ENCODE measurements at regions not wholly inside any gene's neighbourhood (a gene's known extent, or its start where the extent isn't known, plus 50 kb on each side); places are given as distances from the start of the nearest gene placed in this dataset.

- no TSS peak for BruUV-seq (replicated peaks)
- RAD21 ChIA-PET (ENCODE audit: unreplicated experiment): no interaction called here
Observed at GRCh38 chr4:127155555-127155954, 477.2 kb upstream of the INTU start.

DNA sequence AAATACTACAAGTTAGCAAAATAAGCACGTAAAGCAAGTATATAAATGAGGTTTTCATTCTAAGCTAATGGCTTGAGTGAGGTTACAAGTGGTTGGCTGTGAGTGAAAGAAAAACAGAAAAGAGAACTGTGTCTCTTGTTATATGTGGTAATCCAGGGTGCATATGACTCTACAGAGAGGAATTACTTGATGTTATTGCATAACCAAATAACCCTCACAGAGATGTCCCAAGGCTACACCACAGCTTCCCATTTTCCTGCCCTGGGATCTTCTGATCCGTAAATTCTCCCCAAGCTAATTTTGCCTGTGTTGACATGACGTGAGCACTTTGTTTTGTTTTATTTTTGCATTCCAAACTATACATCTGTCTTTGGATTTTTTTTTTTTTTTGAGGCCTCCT, 470.0 kb upstream of the INTU start:
- Histone ChIP-seq H3K36me3 (ENCODE audit: control insufficient read depth in 2 of 2, insufficient read depth in 2 of 2, low read length in 1 of 2) (no peaks in the 10 kb centered on the region), H3K4me3 (no peak overlapping the region), H3K9ac (ENCODE audit: control insufficient read depth, insufficient read depth, low read length) (no peak overlapping the region), H2AFZ (ENCODE audit: control insufficient read depth, low read depth, low read length) (no peak overlapping the region), H3K27ac (ENCODE audit: control insufficient read depth, insufficient read depth) (no peak overlapping the region), H3K9me3 (replicated peaks; ENCODE audit: control insufficient read depth, insufficient read depth, low read length) (no peaks in the 10 kb centered on the region), H3K27me3 (replicated peaks in 1 of 2; ENCODE audit: control insufficient read depth in 2 of 2, insufficient read depth in 2 of 2, low read length in 1 of 2) (no peaks in the 10 kb centered on the region), H3K79me2 (ENCODE audit: control insufficient read depth, insufficient read depth, low read length) (no peaks in the 10 kb centered on the region), H3K4me2 (ENCODE audit: control insufficient read depth, insufficient read depth) (no peak overlapping the region), H4K20me1 (ENCODE audit: control insufficient read depth, insufficient read depth) (no peaks in the 10 kb centered on the region), H3K4me1 (ENCODE audit: control insufficient read depth, insufficient read depth, low read length) (no peaks in the 10 kb centered on the region)
- CTCF ChIA-PET: no interaction called here
- DNase-seq (ENCODE audit: low read depth, low spot score) (no peak), FAIRE-seq (no peak), ATAC-seq (no peak)
- intact Hi-C loops (cut with micrococcal nuclease; ENCODE audit: unreplicated experiment): no loop called here
- WGBS (ENCODE audit: insufficient coverage, insufficient replicate concordance, low lambda C conversion rate, missing lambda C conversion rate): 9% methylated on average over 3 of the region's 3 CpGs
- RAD21 ChIA-PET (ENCODE audit: unreplicated experiment): no interaction called here
- in situ Hi-C loops (cut with MboI): no loop called here
- SMC1A ChIA-PET (ENCODE audit: uncharacterized antibody, unreplicated experiment): interaction anchor here (1.5 kb wide), 1 partner anchor 10 kb away, joined by 5 read pairs; no protein-coding TSS in a partner anchor
- no TSS peak for BruUV-seq (replicated peaks)
- no peak for TF ChIP-seq POLR2AphosphoS2 (IDR thresholded peaks at IDR 0.05; ENCODE audit: low read depth, low read length)
- no peak for TF ChIP-seq ZSCAN29 (IDR thresholded peaks at IDR 0.05)
- POLR2A ChIA-PET: no interaction called here

More at GRCh38 chr4:127155555-127155954, 477.2 kb upstream of the INTU start:
- no peak for TF ChIP-seq KLF5 (IDR thresholded peaks at IDR 0.05; ENCODE audit: partially characterized antibody)
- no peak for TF ChIP-seq YY1 (IDR thresholded peaks at IDR 0.05; ENCODE audit: low read depth, low read length)
- TF ChIP-seq ZBED1 (IDR thresholded peaks at IDR 0.05; ENCODE audit: borderline replicate concordance): no peak
- TF ChIP-seq PML (IDR thresholded peaks at IDR 0.05; ENCODE audit: low read length): no peak
- TF ChIP-seq, protein P1, sequence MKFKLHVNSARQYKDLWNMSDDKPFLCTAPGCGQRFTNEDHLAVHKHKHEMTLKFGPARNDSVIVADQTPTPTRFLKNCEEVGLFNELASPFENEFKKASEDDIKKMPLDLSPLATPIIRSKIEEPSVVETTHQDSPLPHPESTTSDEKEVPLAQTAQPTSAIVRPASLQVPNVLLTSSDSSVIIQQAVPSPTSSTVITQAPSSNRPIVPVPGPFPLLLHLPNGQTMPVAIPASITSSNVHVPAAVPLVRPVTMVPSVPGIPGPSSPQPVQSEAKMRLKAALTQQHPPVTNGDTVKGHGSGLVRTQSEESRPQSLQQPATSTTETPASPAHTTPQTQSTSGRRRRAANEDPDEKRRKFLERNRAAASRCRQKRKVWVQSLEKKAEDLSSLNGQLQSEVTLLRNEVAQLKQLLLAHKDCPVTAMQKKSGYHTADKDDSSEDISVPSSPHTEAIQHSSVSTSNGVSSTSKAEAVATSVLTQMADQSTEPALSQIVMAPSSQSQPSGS (IDR thresholded peaks at IDR 0.05; ENCODE audit: low read length): no peak
- TF ChIP-seq, protein P2, sequence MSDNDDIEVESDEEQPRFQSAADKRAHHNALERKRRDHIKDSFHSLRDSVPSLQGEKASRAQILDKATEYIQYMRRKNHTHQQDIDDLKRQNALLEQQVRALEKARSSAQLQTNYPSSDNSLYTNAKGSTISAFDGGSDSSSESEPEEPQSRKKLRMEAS (IDR thresholded peaks at IDR 0.05; ENCODE audit: low read depth, low read length): no peak
- in situ Hi-C loops (cut with MboI) (no loop called here), intact Hi-C loops (cut with micrococcal nuclease; ENCODE audit: unreplicated experiment) (no loop called here)
- Histone ChIP-seq H3K27ac (ENCODE audit: control insufficient read depth, insufficient read depth) (no peak overlapping the region), H3K9me3 (replicated peaks; ENCODE audit: control insufficient read depth, insufficient read depth, low read length) (no peaks in the 10 kb centered on the region), H3K79me2 (ENCODE audit: control insufficient read depth, insufficient read depth, low read length) (no peaks in the 10 kb centered on the region), H3K4me2 (ENCODE audit: control insufficient read depth, insufficient read depth) (no peak overlapping the region), H3K4me3 (no peak overlapping the region), H3K4me1 (ENCODE audit: control insufficient read depth, insufficient read depth, low read length) (no peaks in the 10 kb centered on the region), H3K9ac (ENCODE audit: control insufficient read depth, insufficient read depth, low read length) (no peak overlapping the region), H3K27me3 (replicated peaks in 1 of 2; ENCODE audit: control insufficient read depth in 2 of 2, insufficient read depth in 2 of 2, low read length in 1 of 2) (no peaks in the 10 kb centered on the region), H3K36me3 (ENCODE audit: control insufficient read depth in 2 of 2, insufficient read depth in 2 of 2, low read length in 1 of 2) (no peaks in the 10 kb centered on the region), H4K20me1 (ENCODE audit: control insufficient read depth, insufficient read depth) (no peaks in the 10 kb centered on the region), H2AFZ (ENCODE audit: control insufficient read depth, low read depth, low read length) (no peak overlapping the region)
- ATAC-seq: no peak
- ChIA-PET POLR2A (no interaction called here), SMC1A (ENCODE audit: uncharacterized antibody, unreplicated experiment) (no interaction called here), CTCF (no interaction called here)
- 12% methylated on average over 1 of the region's 1 CpG for WGBS (ENCODE audit: insufficient coverage, insufficient replicate concordance, low lambda C conversion rate, missing lambda C conversion rate)
- FAIRE-seq: no peak
- no peak for DNase-seq (ENCODE audit: low read depth, low spot score)
